Epithelial cell of esophagus (primary cell): ENCODE measurements at regions not wholly inside any gene's neighbourhood (a gene's known extent, or its start where the extent isn't known, plus 50 kb on each side); places are given as distances from the start of the nearest gene placed in this dataset.

Source experiments
- DNase-seq: peaks from one replicate; pipeline ENCODE4 v3.0.0; 2010; ENCODE audit warnings: low read depth
- H3K4me3 ChIP-seq: 2 replicates; pipeline ENCODE4 v1.5.1; 2011; ENCODE audit warnings: mild to moderate bottlenecking, low read length, control low read depth
- CTCF ChIP-seq: IDR thresholded peaks from 2 replicates; pipeline ENCODE4 v1.5.1; 2011; ENCODE audit warnings: low read depth, mild to moderate bottlenecking, low read length, control low read depth, inconsistent platforms; ENCODE audit not compliant: insufficient read depth; ENCODE audit errors: missing control alignments

GRCh38 chr5:96329886-96330529, 103.0 kb downstream of the PCSK1 start:
- H3K4me3 ChIP-seq = no peak overlapping the region
- DNase-seq = peak; percentile 56
- TF ChIP-seq CTCF = no peak

GRCh38 chr5:96329289-96329688, 103.8 kb downstream of the PCSK1 start:
- TF ChIP-seq CTCF = no peak
- no peak for DNase-seq
- no peak overlapping the region for H3K4me3 ChIP-seq

- peak; percentile 67 for DNase-seq
- H3K4me3 ChIP-seq = no peak overlapping the region
- TF ChIP-seq CTCF = no peak
These were observed 105.3 kb downstream of the PCSK1 start for GRCh38 chr5:96327722-96328121.

GRCh38 chr5:96326902-96327301, 106.1 kb downstream of the PCSK1 start:
- H3K4me3 ChIP-seq = no peak overlapping the region
- DNase-seq = no peak
- TF ChIP-seq CTCF = no peak

GRCh38 chr5:96324708-96325107, 108.3 kb downstream of the PCSK1 start:
- H3K4me3 ChIP-seq = no peak overlapping the region
- no peak for TF ChIP-seq CTCF
- peak; percentile 92 for DNase-seq

- DNase-seq = no peak
These were observed 110.2 kb downstream of the PCSK1 start for GRCh38 chr5:96322865-96323264.

More at GRCh38 chr5:96322865-96323264, 110.2 kb downstream of the PCSK1 start:
- no peak for TF ChIP-seq CTCF
- no peak overlapping the region for H3K4me3 ChIP-seq
